Right lobe of liver (tissue), 4 donors: ENCODE measurements at regions not wholly inside any gene's neighbourhood (a gene's known extent, or its start where the extent isn't known, plus 50 kb on each side); places are given as distances from the start of the nearest gene placed in this dataset.

ENCODE experiments used
- POLR2A ChIP-seq: fragments of 450-650 bp; IDR thresholded peaks from one replicate; pipeline ENCODE4 v1.6.1; 2017; ENCODE audit warnings: antibody characterized with exemption, mild to moderate bottlenecking
- TF ChIP-seq, protein P1 (sequence below), 4 donors: fragments of 200-600 bp in 3 of 4; fragments of 450-650 bp in 1 of 4; IDR thresholded peaks; one replicate each; pipeline versions ENCODE4 v1.5.1 to v1.8.0; 2016 to 2022; ENCODE audit warnings: antibody characterized with exemption in 4 of 4, mild to moderate bottlenecking in 2 of 4
- donor health status: DM: no; HTN: no; CAD: no.
- donor health status: DM: no; HTN: no; CAD: no.
- donor health status: DM: no; HTN: yes; CAD: no.

DNA sequence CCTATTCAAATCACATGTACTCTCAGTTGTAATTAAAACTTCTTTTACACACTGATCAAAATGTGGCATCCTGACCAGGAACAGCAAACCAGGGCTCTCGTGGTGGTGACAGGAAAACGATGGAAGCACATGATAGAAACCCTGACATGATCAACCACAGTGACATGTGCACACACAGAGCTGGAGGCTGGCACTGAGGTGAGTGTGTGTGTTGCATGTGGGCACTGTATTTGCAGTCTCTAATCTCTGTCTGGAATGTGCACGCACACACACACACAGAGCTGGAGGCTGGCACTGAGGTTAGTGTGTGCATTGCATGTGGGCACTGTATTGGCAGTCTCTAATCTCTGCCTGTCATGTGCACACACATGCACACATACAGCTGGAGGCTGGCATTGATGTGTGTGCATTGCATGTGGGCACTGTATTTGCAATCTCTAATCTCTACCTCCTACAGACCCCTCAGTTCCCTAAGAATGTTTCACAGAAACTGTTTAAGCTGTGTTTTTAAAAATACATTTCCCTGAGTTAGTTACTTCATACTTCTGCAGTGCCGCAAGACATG is 406.9 kb downstream of the SFMBT2 start:
- TF ChIP-seq, protein P1, sequence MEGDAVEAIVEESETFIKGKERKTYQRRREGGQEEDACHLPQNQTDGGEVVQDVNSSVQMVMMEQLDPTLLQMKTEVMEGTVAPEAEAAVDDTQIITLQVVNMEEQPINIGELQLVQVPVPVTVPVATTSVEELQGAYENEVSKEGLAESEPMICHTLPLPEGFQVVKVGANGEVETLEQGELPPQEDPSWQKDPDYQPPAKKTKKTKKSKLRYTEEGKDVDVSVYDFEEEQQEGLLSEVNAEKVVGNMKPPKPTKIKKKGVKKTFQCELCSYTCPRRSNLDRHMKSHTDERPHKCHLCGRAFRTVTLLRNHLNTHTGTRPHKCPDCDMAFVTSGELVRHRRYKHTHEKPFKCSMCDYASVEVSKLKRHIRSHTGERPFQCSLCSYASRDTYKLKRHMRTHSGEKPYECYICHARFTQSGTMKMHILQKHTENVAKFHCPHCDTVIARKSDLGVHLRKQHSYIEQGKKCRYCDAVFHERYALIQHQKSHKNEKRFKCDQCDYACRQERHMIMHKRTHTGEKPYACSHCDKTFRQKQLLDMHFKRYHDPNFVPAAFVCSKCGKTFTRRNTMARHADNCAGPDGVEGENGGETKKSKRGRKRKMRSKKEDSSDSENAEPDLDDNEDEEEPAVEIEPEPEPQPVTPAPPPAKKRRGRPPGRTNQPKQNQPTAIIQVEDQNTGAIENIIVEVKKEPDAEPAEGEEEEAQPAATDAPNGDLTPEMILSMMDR (IDR thresholded peaks at IDR 0.05), result no peak
- no peak for TF ChIP-seq POLR2A
